Progenitor cell of endocrine pancreas (in vitro differentiated cells): ENCODE measurements at regions not wholly inside any gene's neighbourhood (a gene's known extent, or its start where the extent isn't known, plus 50 kb on each side); places are given as distances from the start of the nearest gene placed in this dataset.

Experiments used
- DNase-seq: peaks from one replicate; pipeline ENCODE4 v3.0.0; 2021; ENCODE audit warnings: low spot score; ENCODE audit not compliant: unreplicated experiment
- H3K27ac Mint-ChIP-seq: 2 replicates; pipeline ENCODE4 v1.8.0; 2021; ENCODE audit warnings: mild to moderate bottlenecking, moderate library complexity, mixed read lengths
- H3K27me3 Mint-ChIP-seq: 2 replicates; pipeline ENCODE4 v1.8.0; 2021; ENCODE audit warnings: mixed read lengths
- H3K36me3 Mint-ChIP-seq: 2 replicates; pipeline ENCODE4 v1.8.0; 2022; ENCODE audit warnings: mixed read lengths; ENCODE audit not compliant: insufficient read depth
- H3K4me1 Mint-ChIP-seq: 2 replicates; pipeline ENCODE4 v1.8.0; 2021; ENCODE audit warnings: low read depth, mixed read lengths
- H3K4me3 Mint-ChIP-seq: 2 replicates; pipeline ENCODE4 v1.8.0; 2021; ENCODE audit warnings: low read depth, mild to moderate bottlenecking, moderate library complexity, mixed read lengths
- H3K9me3 Mint-ChIP-seq: 2 replicates; pipeline ENCODE4 v1.8.0; 2021; ENCODE audit warnings: low read depth, mixed read lengths
- TF ChIP-seq, protein P1 (sequence below): fragments of 200-600 bp; sonication (generic); IDR thresholded peaks from one replicate; pipeline ENCODE4 v1.5.0; 2021; ENCODE audit warnings: antibody characterized with exemption, mild to moderate bottlenecking; ENCODE audit not compliant: unreplicated experiment

DNA sequence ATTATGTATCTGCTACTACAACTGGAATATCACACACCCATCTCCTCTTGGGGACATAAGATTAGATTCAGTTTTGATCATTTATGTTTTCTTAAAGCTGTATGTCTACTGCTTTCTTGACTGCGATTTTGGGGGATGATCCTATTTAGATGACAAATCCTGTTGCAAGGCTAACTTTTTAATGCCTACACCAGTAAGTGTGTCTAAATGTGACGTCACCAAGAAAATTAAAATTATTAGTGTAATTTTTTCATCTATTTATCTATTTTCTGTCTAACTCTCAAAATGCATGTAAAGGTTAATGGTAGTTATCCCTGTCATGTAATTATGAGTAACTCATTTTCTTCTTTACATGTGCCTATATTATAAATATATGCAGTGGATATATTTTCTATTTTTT, 170.9 kb upstream of the PPFIA2 start:
- DNase-seq, result no peak
- Mint-ChIP-seq H3K9me3 (peaks cover 3% of the 10 kb centered on the region), H3K4me1 (no peaks in the 10 kb centered on the region), H3K27ac (no peak overlapping the region), H3K36me3 (no peaks in the 10 kb centered on the region), H3K27me3 (no peaks in the 10 kb centered on the region), H3K4me3 (no peak overlapping the region)
- TF ChIP-seq, protein P1, sequence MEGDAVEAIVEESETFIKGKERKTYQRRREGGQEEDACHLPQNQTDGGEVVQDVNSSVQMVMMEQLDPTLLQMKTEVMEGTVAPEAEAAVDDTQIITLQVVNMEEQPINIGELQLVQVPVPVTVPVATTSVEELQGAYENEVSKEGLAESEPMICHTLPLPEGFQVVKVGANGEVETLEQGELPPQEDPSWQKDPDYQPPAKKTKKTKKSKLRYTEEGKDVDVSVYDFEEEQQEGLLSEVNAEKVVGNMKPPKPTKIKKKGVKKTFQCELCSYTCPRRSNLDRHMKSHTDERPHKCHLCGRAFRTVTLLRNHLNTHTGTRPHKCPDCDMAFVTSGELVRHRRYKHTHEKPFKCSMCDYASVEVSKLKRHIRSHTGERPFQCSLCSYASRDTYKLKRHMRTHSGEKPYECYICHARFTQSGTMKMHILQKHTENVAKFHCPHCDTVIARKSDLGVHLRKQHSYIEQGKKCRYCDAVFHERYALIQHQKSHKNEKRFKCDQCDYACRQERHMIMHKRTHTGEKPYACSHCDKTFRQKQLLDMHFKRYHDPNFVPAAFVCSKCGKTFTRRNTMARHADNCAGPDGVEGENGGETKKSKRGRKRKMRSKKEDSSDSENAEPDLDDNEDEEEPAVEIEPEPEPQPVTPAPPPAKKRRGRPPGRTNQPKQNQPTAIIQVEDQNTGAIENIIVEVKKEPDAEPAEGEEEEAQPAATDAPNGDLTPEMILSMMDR, result no peak

DNA sequence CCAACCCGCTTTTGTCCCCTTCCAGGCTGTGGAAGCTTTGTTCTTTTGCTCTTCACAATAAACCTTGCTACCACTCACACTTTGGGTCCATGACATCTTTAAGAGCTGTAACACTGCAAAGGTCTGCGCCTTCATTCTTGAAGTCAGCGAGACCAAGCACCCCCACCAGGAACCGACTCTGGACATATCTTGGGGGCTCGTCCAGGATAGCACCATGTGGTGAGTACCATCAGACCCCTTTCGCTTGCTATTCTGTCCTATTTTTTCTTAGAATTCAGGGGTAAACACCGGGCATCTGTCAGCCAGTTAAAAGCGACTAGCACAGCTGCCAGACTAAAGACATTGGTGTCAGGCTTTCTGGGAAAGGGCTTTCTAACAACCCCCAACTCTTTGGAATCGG, 137.6 kb upstream of the PPFIA2 start:
- DNase-seq, result no peak
- Mint-ChIP-seq H3K27ac (no peak overlapping the region), H3K4me3 (no peak overlapping the region), H3K27me3 (no peaks in the 10 kb centered on the region), H3K4me1 (no peaks in the 10 kb centered on the region), H3K36me3 (peaks cover 4% of the 10 kb centered on the region), H3K9me3 (peaks cover 36% of the 10 kb centered on the region)
- TF ChIP-seq, protein P1, result no peak

DNA sequence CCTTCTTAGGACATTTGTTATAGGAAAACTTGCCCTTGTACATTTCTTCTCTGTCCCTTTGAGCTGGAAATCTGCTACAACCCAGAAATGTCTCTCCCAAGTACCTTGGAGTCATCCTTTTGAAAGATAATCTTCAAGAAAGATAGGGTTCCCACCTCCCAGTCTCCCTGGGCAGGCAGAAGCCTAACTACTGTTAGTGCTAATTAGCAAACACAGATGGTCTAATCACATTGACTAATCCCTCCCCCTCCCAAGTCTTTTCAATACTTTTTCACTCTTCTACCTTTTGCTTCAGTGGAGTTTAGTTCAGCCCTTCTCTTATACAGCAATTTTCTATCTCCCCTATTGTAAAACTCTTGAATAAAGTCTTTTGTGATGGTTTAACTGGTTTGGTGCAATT, 129.8 kb upstream of the PPFIA2 start:
- no peak overlapping the region for H3K4me3 Mint-ChIP-seq
- peaks cover 7% of the 10 kb centered on the region for H3K9me3 Mint-ChIP-seq
- H3K27ac Mint-ChIP-seq, result no peak overlapping the region
- DNase-seq, result no peak
- H3K4me1 Mint-ChIP-seq, result peaks cover 1% of the 10 kb centered on the region
- no peaks in the 10 kb centered on the region for H3K36me3 Mint-ChIP-seq
- H3K27me3 Mint-ChIP-seq, result no peaks in the 10 kb centered on the region
- TF ChIP-seq, protein P1, result no peak

DNA sequence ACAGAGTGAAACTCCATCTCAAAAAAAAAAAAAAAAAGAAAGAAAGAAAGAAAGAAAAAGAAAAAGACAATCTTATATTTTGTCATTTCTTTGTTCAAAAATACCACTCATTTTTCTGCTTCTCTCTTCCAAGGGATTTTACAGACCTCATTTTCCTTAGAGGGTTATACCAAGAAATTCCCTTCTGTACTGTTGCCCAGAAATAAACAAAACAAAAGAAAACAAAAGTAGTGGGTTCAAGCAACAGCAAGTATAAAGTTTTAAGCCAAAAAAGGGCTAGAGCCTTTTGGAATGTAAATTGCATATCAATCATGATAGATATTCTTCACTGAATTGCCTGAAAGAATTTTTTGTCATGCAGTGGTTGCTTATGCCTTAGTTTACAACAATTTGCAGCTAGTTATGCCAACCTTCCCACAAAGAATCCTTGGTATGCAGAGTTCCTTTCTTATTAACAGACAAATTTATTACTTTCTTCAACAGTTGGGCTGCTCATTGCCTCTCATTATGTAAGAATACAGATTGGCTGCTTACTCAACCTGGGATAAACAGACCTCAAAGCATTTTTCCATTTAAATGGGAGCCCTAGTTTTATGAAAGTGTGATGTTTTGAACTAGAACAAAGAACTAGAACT, 129.1 kb upstream of the PPFIA2 start:
- peaks cover 7% of the 10 kb centered on the region for H3K9me3 Mint-ChIP-seq
- H3K4me3 Mint-ChIP-seq, result no peak overlapping the region
- no peak for DNase-seq
- H3K36me3 Mint-ChIP-seq, result no peaks in the 10 kb centered on the region
- no peak overlapping the region for H3K27ac Mint-ChIP-seq
- no peaks in the 10 kb centered on the region for H3K27me3 Mint-ChIP-seq
- H3K4me1 Mint-ChIP-seq, result peaks cover 1% of the 10 kb centered on the region
- TF ChIP-seq, protein P1, result no peak

DNA sequence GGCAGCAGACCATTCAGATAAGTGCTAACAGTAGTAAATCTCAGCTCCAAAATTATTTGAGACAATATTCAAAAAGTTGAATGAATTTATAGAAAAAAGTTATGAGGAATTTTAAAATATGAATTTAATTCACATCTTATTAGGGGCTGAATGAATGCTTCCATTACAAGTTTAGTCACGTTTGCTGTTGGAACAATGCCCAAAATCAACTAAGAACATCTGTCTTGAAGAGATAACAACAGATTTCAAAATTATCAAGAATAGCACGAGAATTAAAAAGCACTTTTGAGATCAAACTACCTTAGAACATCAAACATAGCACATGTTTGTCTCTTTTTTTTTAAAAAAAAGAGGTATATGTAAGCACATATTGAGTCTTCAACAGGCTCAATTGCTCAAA, 115.4 kb upstream of the PPFIA2 start:
- TF ChIP-seq, protein P1, result no peak
- no peak for DNase-seq
- Mint-ChIP-seq H3K4me1 (no peaks in the 10 kb centered on the region), H3K4me3 (no peak overlapping the region), H3K36me3 (peaks cover 2% of the 10 kb centered on the region), H3K27ac (no peak overlapping the region), H3K9me3 (peaks cover 9% of the 10 kb centered on the region), H3K27me3 (no peaks in the 10 kb centered on the region)
